Uterus (tissue), 2 donors: ENCODE measurements at regions not wholly inside any gene's neighbourhood (a gene's known extent, or its start where the extent isn't known, plus 50 kb on each side); places are given as distances from the start of the nearest gene placed in this dataset.

ENCODE experiments used
- POLR2A ChIP-seq, 2 donors: fragments of 450-650 bp; IDR thresholded peaks; one replicate each; pipeline ENCODE4 v1.6.1; 2016; ENCODE audit warnings: antibody characterized with exemption in 2 of 2, mild to moderate bottlenecking in 1 of 2, moderate library complexity in 1 of 2
- TF ChIP-seq, protein P1 (sequence below), 4 experiments: fragments of 200-600 bp in 2 of 4; fragments of 450-650 bp in 2 of 4; sonication (generic) in 2 of 4; IDR thresholded peaks; one replicate each; pipeline ENCODE4 v1.5.1; 2016 to 2019; ENCODE audit warnings: antibody characterized with exemption in 4 of 4, mild to moderate bottlenecking in 2 of 4, moderate library complexity in 1 of 4

DNA sequence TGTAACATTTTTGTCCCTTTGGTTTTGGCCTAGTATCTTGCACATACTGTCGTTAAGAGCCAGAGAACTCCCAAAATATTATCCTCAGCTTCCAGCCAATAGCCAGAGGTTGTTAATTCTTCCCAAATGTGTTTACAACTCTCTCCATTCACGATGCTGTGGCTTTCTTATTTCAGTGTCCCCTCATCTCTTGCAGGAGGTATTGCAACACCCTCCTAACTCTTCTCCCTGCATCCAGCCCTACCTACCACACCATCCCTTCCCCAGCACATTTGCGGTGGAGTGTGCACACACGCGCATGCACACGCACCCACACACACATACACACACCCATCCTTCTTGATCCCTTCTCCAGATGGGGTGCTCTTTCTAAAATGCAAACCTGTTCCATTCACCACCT is 75.6 kb upstream of the LMO2 start:
- TF ChIP-seq POLR2A (IDR thresholded peaks at IDR 0.05) = no peak
- TF ChIP-seq, protein P1, sequence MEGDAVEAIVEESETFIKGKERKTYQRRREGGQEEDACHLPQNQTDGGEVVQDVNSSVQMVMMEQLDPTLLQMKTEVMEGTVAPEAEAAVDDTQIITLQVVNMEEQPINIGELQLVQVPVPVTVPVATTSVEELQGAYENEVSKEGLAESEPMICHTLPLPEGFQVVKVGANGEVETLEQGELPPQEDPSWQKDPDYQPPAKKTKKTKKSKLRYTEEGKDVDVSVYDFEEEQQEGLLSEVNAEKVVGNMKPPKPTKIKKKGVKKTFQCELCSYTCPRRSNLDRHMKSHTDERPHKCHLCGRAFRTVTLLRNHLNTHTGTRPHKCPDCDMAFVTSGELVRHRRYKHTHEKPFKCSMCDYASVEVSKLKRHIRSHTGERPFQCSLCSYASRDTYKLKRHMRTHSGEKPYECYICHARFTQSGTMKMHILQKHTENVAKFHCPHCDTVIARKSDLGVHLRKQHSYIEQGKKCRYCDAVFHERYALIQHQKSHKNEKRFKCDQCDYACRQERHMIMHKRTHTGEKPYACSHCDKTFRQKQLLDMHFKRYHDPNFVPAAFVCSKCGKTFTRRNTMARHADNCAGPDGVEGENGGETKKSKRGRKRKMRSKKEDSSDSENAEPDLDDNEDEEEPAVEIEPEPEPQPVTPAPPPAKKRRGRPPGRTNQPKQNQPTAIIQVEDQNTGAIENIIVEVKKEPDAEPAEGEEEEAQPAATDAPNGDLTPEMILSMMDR (IDR thresholded peaks at IDR 0.05) = no peak
